CD4-positive, CD25-positive, alpha-beta regulatory T cell (primary cell): ENCODE measurements at regions not wholly inside any gene's neighbourhood (a gene's known extent, or its start where the extent isn't known, plus 50 kb on each side); places are given as distances from the start of the nearest gene placed in this dataset.

ENCODE experiments used
- ATAC-seq, 2 donors: fragments of 150-1000 bp; cut with Tn5 transposase; one replicate each; pipeline ENCODE4 v1.10.0; 2021; ENCODE audit warnings: low read depth in 2 of 2, moderate number of reproducible peaks in 2 of 2, moderate library complexity in 1 of 2
- DNase-seq, 3 donors: peaks; one replicate each; pipeline versions ENCODE4 v3.0.0 to v3.0.0-alpha.2; 2012 to 2022; ENCODE audit warnings: mixed read lengths in 1 of 3
- H3K27ac ChIP-seq: one replicate; pipeline ENCODE4 v1.7.0; 2013; ENCODE audit warnings: mild to moderate bottlenecking, low read length; ENCODE audit not compliant: insufficient read depth, poor library complexity, severe bottlenecking
- H3K27me3 ChIP-seq: one replicate; pipeline ENCODE4 v1.7.0; 2013; ENCODE audit warnings: low read length; ENCODE audit not compliant: control insufficient read depth, insufficient read depth
- H3K36me3 ChIP-seq: one replicate; pipeline ENCODE4 v1.7.0; 2013; ENCODE audit warnings: mild to moderate bottlenecking, low read length, moderate library complexity; ENCODE audit not compliant: control insufficient read depth, insufficient read depth
- H3K4me1 ChIP-seq: 2 replicates; pipeline ENCODE4 v1.7.0; 2013; ENCODE audit warnings: mild to moderate bottlenecking, low read length; ENCODE audit not compliant: insufficient read depth, control insufficient read depth, poor library complexity, severe bottlenecking
- H3K4me3 ChIP-seq: one replicate; pipeline ENCODE4 v1.7.0; 2013; ENCODE audit warnings: low read depth, mild to moderate bottlenecking, low read length, moderate library complexity
- H3K9me3 ChIP-seq, 2 experiments: 1 replicate in 1 of 2; 2 replicates in 1 of 2; pipeline ENCODE4 v1.7.0; 2013; ENCODE audit warnings: low read length in 2 of 2, mild to moderate bottlenecking in 1 of 2, moderate library complexity in 1 of 2; ENCODE audit not compliant: control insufficient read depth in 2 of 2
- H3K27ac Mint-ChIP-seq, 3 donors: one replicate each; pipeline ENCODE4 v1.8.0; 2020 to 2022; ENCODE audit warnings: mild to moderate bottlenecking in 3 of 3, mixed read lengths in 3 of 3, moderate library complexity in 2 of 3
- H3K27me3 Mint-ChIP-seq: one replicate; pipeline ENCODE4 v1.8.0; 2022; ENCODE audit warnings: mild to moderate bottlenecking, mixed read lengths
- H3K36me3 Mint-ChIP-seq: one replicate; pipeline ENCODE4 v1.8.0; 2020; ENCODE audit warnings: mixed read lengths
- H3K4me1 Mint-ChIP-seq, 4 donors: one replicate each; pipeline ENCODE4 v1.8.0; 2020 to 2022; ENCODE audit warnings: mixed read lengths in 4 of 4, mild to moderate bottlenecking in 1 of 4
- H3K4me3 Mint-ChIP-seq, 4 donors: one replicate each; pipeline ENCODE4 v1.8.0; 2020 to 2022; ENCODE audit warnings: mild to moderate bottlenecking in 4 of 4, mixed read lengths in 4 of 4, moderate library complexity in 3 of 4
- H3K9me3 Mint-ChIP-seq, 7 donors: one replicate each; pipeline ENCODE4 v1.8.0; 2020 to 2022; ENCODE audit warnings: mixed read lengths in 7 of 7, mild to moderate bottlenecking in 3 of 7, moderate library complexity in 2 of 7

DNA sequence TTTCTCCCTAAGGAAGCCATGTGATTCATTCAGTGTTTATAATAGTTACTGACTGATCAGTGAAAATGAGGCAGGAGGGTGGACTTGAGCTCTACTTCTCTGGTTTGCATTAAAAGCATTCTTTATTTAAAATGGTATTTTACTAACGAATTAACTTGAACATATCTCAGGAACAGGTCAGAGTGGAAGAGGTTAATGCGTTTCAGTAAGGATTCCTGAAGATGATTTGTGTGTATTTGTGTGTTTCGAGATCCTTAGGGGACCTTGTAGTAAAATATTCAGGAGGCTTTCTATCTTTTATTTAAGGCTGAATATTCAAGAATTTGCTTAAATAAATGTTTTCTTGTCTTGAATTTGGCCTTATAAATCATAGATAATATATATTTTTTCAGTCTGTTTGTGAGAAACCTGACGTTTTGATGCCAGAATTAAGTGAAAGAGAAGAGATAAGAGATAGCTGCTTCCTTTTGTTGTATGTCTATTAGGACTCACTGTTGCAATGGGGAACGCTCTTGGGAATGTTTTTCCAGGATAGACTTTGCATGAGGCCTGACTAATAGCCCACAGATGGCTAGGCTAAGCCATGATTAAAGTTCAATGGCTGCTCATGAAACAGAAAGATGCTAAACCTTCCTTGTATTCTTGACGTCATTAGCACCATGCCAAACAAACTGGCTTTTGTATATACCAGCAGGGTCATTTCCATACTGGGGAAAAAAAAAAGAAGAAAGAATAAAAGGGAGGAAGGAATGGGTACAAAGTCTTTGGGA lies 93.8 kb upstream of the MTPN start:
- ATAC-seq, result no peak
- no peaks in the 10 kb centered on the region for H3K9me3 ChIP-seq
- H3K4me3 ChIP-seq, result no peak overlapping the region
- H3K4me1 Mint-ChIP-seq, result no peaks in the 10 kb centered on the region
- H3K4me1 ChIP-seq, result no peaks in the 10 kb centered on the region
- H3K27ac ChIP-seq, result no peak overlapping the region
- H3K27me3 ChIP-seq, result no peaks in the 10 kb centered on the region
- H3K9me3 Mint-ChIP-seq, result peaks cover 0 to 1% (median 0%) of the 10 kb centered on the region in 7 donors
- no peak overlapping the region for H3K4me3 Mint-ChIP-seq
- no peak overlapping the region for H3K27ac Mint-ChIP-seq
- no peak for DNase-seq
- no peaks in the 10 kb centered on the region for H3K36me3 Mint-ChIP-seq
- peaks cover 4% of the 10 kb centered on the region for H3K27me3 Mint-ChIP-seq
- no peaks in the 10 kb centered on the region for H3K36me3 ChIP-seq

DNA sequence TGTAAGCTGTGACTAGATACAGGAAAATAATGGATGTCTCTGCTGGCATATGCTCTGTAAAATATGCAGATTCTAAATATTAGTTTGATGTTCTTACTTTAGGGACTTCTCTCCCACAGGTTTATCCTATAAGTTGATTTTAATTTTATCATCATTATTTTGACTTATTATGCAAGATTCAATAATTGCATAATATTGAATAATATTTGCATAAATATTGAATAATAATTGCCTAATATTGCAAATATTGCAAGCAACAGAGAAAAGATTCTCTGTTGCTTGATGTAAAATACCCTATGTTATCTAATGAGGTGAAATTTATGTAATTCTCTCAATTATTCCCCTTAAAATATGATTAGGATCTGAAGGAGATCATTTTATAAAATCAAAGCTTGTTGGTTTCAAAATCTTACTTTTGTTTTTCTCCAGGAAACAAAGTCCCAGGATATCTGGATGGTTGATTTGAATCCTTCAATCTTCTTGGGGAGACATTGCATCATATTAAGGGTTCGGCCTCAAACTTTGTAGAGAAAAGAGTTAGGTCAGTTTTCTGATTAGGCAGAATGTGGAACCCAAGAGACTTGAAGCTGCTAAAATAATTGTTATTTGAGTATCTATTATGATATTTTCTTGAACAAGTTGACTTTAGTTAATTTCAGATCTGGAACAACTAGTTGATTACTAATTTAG lies 92.8 kb upstream of the MTPN start:
- H3K4me3 ChIP-seq, result no peak overlapping the region
- no peak for ATAC-seq

DNA sequence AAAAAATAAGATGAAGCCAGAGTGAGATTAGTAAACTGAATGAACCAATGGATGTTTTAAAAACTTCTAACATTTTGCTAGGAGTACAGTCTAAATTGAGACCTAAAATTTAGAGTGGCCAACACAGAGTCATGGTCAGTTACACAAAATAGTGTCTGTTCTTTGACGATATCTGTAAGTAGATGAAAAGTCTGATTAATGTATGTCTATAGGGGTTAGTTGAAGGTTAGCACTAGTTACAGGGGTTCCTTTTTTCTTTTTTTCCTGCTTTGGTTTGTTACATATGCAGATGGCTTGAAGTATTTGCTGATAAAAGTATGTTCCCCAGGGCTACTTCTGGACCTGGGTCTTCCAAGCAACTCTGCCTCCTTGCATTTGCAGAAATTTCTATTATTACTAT lies 90.1 kb upstream of the MTPN start:
- Mint-ChIP-seq H3K9me3 (peaks cover 0 to 1% (median 0%) of the 10 kb centered on the region in 7 donors), H3K4me1 (no peaks in the 10 kb centered on the region), H3K36me3 (no peaks in the 10 kb centered on the region), H3K27ac (no peak overlapping the region), H3K27me3 (peaks cover 4% of the 10 kb centered on the region), H3K4me3 (no peak overlapping the region)
- ATAC-seq (no peak), DNase-seq (no peak)
- Histone ChIP-seq H3K36me3 (no peaks in the 10 kb centered on the region), H3K27me3 (no peaks in the 10 kb centered on the region), H3K27ac (no peak overlapping the region), H3K9me3 (no peaks in the 10 kb centered on the region), H3K4me3 (no peak overlapping the region), H3K4me1 (no peaks in the 10 kb centered on the region)

More for the DNA sequence above, 92.8 kb upstream of the MTPN start:
- Mint-ChIP-seq H3K27me3 (peaks cover 4% of the 10 kb centered on the region), H3K27ac (no peak overlapping the region), H3K4me3 (no peak overlapping the region), H3K4me1 (no peaks in the 10 kb centered on the region), H3K9me3 (peaks cover 0 to 1% (median 0%) of the 10 kb centered on the region in 7 donors), H3K36me3 (no peaks in the 10 kb centered on the region)
- Histone ChIP-seq H3K36me3 (no peaks in the 10 kb centered on the region), H3K4me1 (no peaks in the 10 kb centered on the region), H3K27ac (no peak overlapping the region), H3K9me3 (no peaks in the 10 kb centered on the region), H3K27me3 (no peaks in the 10 kb centered on the region)
- no peak for DNase-seq

DNA sequence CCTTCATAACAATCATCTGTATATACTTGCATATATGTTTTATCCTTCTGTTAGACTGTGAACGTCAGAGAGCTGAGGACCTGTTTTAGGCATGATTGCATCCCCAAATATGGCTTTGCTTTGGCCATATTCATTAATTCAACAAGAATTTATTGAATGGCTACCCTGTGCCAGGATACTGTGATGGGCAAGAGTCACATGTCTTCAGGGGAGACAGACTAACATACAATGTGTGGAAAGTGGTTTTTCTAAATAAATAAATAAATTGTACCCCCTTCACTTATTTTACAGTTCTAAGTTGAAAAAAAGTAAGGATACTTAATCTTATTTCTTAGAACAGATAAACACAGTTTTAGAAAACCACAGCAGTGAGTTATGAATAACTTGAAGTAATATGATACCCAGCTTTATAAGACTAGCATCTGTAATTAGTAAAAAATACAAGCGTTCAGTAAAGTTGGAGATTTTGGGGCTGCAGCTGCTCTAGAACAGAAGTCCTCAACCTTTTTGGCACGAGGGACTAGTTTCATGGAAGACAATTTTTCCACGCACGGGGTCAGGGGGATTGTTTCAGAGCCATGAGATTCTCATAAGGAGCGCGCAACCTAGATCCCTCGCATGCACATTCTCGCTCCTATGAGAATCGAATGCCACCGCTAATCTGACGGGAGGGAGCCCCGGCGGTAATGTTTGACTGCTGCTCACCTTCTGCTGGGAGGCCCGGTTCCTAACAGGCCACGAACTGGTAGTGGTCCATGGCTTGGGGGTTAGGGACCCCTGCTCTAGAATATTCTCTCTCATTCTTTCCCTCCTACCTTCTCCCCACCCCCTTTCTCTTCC lies 89.4 kb upstream of the MTPN start:
- DNase-seq (no peak), ATAC-seq (no peak)
- Histone ChIP-seq H3K27me3 (no peaks in the 10 kb centered on the region), H3K4me3 (no peak overlapping the region), H3K9me3 (no peaks in the 10 kb centered on the region), H3K4me1 (no peaks in the 10 kb centered on the region), H3K27ac (no peak overlapping the region), H3K36me3 (no peaks in the 10 kb centered on the region)
- no peak overlapping the region for H3K27ac Mint-ChIP-seq
- H3K4me3 Mint-ChIP-seq, result no peak overlapping the region
- peaks cover 4% of the 10 kb centered on the region for H3K27me3 Mint-ChIP-seq
- no peaks in the 10 kb centered on the region for H3K36me3 Mint-ChIP-seq
- H3K4me1 Mint-ChIP-seq, result no peaks in the 10 kb centered on the region
- peaks cover 0 to 1% (median 0%) of the 10 kb centered on the region in 7 donors for H3K9me3 Mint-ChIP-seq

DNA sequence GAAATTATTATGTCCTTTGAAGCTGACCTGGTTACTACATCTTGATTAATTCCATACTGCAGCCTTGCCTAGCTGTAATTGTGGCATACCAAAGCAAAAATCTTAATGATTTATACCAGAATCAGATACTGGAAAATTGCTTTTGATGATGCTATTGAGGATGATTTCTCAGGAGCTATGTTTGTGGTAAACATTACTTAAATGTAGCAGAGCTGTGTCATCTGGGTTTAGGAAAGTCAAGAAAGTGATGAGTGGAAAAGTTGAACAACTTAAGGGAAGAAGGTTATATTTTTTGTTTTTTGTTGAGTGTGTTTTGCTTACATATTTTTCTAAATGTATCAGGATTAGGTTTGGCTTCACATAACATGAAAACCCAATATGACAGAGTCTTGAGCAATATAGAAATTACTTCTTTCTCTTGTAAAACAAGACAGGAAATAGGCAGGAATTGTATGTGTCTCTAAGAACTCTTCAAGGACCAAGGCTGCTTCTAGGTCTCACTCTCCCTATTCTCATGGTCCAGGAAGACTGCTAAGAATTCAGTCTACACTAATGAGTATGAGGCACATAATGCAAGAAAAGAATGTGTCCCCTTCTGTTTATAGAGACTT lies 87.6 kb upstream of the MTPN start:
- Mint-ChIP-seq H3K27me3 (peaks cover 4% of the 10 kb centered on the region), H3K4me1 (no peaks in the 10 kb centered on the region), H3K27ac (no peak overlapping the region), H3K4me3 (no peak overlapping the region), H3K36me3 (no peaks in the 10 kb centered on the region), H3K9me3 (peaks cover 0 to 1% (median 0%) of the 10 kb centered on the region in 7 donors)
- ATAC-seq, result no peak
- DNase-seq, result no peak
- H3K36me3 ChIP-seq, result no peaks in the 10 kb centered on the region
- no peaks in the 10 kb centered on the region for H3K27me3 ChIP-seq
- no peak overlapping the region for H3K4me3 ChIP-seq
- H3K9me3 ChIP-seq, result no peaks in the 10 kb centered on the region
- H3K4me1 ChIP-seq, result no peaks in the 10 kb centered on the region
- H3K27ac ChIP-seq, result no peak overlapping the region

DNA sequence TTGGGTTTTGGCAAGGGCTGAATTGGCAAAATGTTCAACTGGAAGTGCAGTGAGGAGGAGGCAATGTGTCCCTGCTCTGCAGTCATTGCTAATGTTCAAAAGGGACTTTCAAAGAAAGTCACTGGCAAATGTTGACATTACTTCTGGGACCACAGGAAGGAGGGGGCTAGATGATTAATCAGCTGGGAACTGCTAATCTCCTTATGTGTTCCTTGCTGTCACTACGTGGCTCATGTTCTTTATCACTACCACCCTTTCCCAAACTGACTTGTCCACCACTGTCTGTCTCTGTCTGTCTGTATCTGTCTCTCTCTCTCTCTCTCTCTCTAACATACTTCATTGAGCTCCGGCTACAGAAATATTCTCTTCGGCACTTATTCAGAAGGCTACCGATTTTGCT lies 86.9 kb upstream of the MTPN start:
- ATAC-seq (no peak), DNase-seq (no peak)
- no peaks in the 10 kb centered on the region for H3K36me3 ChIP-seq
- no peaks in the 10 kb centered on the region for H3K27me3 ChIP-seq
- no peaks in the 10 kb centered on the region for H3K36me3 Mint-ChIP-seq
- no peak overlapping the region for H3K4me3 Mint-ChIP-seq
- H3K4me1 Mint-ChIP-seq, result no peaks in the 10 kb centered on the region
- H3K4me3 ChIP-seq, result no peak overlapping the region
- H3K9me3 Mint-ChIP-seq, result peaks cover 0 to 1% (median 0%) of the 10 kb centered on the region in 7 donors
- no peaks in the 10 kb centered on the region for H3K4me1 ChIP-seq
- no peak overlapping the region for H3K27ac ChIP-seq
- H3K9me3 ChIP-seq, result no peaks in the 10 kb centered on the region
- H3K27ac Mint-ChIP-seq, result no peak overlapping the region
- H3K27me3 Mint-ChIP-seq, result peaks cover 4% of the 10 kb centered on the region

DNA sequence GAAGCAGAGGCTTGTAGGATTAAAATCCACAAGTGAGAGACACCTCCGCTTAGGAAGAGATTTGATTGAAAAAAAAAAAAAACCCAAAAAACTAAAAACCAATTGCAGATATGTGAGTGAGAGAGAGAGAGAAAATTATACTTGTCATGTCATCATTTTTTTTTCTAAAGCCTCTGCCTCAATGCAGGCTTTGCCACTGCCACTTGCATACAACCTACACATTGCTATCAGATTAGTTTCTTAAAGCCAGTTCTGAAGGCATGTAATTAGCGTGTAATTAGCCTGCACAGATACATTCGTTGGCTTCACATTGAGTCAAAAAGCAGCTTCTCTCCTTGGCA lies 86.1 kb upstream of the MTPN start:
- Histone ChIP-seq H3K27me3 (no peaks in the 10 kb centered on the region), H3K27ac (no peak overlapping the region), H3K4me1 (no peaks in the 10 kb centered on the region), H3K36me3 (no peaks in the 10 kb centered on the region), H3K4me3 (no peak overlapping the region), H3K9me3 (no peaks in the 10 kb centered on the region)
- no peak overlapping the region for H3K4me3 Mint-ChIP-seq
- H3K27me3 Mint-ChIP-seq, result peaks cover 4% of the 10 kb centered on the region
- H3K27ac Mint-ChIP-seq, result no peak overlapping the region
- DNase-seq (no peak), ATAC-seq (no peak)
- peaks cover 0 to 1% (median 0%) of the 10 kb centered on the region in 7 donors for H3K9me3 Mint-ChIP-seq
- H3K36me3 Mint-ChIP-seq, result no peaks in the 10 kb centered on the region
- H3K4me1 Mint-ChIP-seq, result no peaks in the 10 kb centered on the region
